ENCODE measurements at regions not wholly inside any gene's neighbourhood (a gene's known extent, or its start where the extent isn't known, plus 50 kb on each side); places are given as distances from the start of the nearest gene placed in this dataset.

DNA sequence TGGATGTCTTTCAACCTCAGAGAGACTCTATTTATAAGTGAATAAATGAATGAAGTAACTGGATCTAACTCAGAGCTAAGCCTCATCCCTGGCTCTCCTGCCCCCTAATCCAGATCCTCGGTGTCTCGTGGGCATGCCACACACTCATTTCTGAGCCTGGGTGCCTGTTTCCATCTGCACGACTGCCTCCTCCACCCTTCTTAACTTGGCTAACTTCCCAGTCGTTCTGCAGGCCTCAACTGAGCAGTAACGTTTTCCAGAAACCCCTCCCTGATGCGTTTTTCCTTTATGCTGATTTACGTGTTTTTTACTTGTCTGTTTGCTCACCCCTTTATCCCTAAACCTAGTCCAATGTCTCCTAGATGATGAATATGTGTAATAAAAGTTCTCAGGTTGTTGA, 186.9 kb upstream of the HS3ST1 start:
- no peak for DNase-seq

DNA sequence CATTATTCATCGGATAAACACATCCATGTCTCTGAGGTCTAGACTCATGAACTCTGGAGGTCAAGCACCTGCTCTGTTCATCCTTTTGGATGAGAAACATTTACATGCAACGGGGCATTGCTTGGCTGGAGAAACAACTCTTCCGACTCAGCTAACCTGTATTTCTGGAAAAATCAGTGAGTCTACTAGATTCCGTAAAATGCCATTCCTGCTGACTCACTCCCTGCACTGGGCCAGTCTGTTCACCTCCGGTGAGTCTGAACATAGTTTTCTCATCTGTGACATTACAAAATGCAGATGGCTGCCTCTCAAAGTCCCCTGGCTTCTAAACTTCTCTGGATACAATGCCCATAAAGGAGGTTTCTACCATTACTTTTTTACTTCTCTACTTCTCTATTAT, 185.7 kb upstream of the HS3ST1 start:
- no peak for DNase-seq

DNA sequence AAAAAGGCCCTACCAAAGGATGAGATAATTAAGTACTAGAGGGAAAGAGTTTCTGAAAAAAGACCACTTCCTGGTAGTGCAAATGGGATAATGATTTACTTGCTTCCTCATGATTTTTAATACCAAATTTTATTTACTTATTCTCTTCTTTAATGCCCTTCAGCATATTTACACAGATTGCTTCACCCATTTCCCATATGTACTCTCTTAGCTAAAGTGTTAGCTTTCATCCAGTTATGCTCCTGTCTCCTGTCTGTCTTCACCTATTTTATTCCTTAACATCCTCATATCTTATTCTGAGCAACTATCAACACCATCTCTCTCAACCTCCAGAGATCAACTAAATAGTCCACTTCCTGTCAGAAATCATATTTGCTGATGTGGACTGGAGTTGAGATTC, 183.2 kb upstream of the HS3ST1 start:
- DNase-seq: no peak

DNA sequence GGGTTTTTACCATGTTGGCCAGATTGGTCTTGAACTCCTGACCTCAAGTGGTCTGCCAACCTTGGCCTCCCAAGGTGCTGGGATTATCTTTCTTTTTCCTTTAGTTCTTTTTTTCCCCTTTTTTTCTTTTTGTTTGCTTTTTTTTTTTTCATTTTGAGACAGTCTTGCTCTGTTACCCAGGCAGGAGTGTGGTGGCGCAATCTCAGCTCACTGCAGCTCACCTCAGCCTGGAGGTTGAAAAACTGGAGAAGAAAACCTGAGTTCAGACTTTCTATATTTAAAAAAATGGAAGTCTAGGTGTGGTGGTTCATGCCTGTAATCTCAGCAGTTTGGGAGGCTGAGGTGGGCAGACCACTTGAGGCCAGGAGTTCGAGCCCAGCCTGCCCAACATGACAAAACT, 181.1 kb upstream of the HS3ST1 start:
- DNase-seq: no peak

DNA sequence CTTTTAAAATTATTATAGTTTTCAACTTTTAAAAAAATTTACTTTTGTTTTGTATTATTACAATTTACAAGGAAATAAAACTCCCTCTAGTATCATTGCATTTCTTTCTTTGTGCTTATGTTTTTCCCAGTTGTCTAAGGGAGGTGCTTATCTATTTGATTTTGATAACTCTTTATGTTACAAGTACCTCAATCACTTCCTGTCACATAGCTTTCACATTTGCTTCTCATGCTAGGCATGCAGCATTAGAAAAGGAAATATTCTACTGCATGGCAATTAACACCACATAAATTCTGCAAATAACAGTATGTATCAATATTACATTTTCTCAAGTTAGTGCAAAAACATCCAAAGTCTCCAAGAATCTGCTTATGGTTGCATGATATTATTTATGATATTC, 180.3 kb upstream of the HS3ST1 start:
- DNase-seq: no peak

- no peak for DNase-seq
Measured at GRCh38 chr4:11606078-11606477, 177.4 kb upstream of the HS3ST1 start.

- no peak for DNase-seq
Measured at GRCh38 chr4:11605597-11605996, 176.9 kb upstream of the HS3ST1 start.

- DNase-seq: no peak
Measured at GRCh38 chr4:11604821-11605220, 176.1 kb upstream of the HS3ST1 start.

- no peak for DNase-seq
Measured at GRCh38 chr4:11603591-11604194, 175.0 kb upstream of the HS3ST1 start.

DNA sequence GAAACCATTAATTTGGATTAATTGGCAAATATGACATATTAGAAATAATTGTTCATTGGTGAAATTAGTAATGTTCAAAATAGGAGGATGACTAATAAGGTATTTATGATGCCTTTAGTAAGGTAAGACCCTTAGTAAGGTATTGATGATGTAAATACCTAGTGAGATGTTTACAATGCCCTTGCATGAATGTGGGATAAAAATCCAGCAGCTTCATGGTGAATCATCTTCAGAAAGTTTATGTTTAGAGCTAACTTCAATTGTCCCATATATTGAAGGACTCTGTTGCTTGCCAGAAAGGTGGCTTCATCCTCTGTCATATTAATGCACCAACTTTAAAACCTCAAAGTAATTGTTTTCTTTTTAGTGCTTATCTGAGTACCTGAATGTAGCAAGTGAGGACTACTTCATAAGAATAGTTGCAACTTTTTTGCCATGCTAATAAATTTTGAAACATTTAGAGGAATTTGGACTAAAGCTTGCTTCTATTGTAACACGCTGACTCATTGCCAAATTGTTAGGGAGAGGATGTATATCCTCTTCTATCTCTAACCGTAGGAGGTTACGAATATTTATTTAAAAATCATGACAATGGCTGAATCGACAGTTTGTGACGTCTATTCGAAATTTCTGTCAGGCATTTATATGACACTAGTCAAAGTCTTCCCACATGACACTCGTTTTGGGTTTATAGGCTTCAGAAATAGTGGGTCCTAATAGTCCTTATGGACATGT, 174.1 kb upstream of the HS3ST1 start:
- no peak for DNase-seq

DNA sequence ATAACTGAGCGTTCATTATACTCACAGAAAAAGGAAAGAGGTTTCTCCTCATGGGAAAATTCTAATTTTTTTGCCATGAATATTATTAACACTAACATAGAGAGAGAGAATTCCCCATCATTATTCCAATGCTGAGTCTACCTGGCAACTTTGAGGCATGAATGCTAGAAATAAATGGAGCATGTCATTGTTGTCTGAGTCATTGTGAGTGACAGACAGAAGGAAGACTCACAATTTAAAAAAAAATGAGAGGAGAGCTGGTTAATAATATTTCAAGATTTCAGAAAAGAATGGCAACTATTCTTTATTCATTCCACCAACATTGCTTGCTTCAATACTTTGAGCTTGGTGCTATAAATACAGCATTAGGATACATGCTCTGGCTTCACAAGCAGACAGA, 170.4 kb upstream of the HS3ST1 start:
- no peak for DNase-seq

GRCh38 chr4:11598591-11598990, 169.9 kb upstream of the HS3ST1 start:
- no peak for DNase-seq

DNA sequence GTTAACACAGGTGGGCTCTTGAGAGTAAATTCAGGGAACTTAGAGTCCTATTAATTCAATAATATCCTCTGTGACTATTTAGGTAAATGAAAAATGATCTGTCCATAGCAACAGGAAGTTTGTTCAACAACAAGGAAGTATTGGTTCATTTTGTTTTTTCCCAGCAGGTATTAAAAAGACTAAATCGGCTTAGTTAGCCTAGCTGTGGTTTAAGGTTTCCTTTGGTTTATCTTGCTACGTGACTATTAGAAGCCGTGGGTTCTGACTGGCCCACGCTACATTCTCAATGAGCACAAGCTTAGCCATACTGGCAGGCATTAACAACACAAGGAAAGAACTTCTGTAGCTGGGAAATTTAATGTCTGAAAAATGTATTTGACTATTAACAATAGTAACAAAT, 168.8 kb upstream of the HS3ST1 start:
- no peak for DNase-seq

DNA sequence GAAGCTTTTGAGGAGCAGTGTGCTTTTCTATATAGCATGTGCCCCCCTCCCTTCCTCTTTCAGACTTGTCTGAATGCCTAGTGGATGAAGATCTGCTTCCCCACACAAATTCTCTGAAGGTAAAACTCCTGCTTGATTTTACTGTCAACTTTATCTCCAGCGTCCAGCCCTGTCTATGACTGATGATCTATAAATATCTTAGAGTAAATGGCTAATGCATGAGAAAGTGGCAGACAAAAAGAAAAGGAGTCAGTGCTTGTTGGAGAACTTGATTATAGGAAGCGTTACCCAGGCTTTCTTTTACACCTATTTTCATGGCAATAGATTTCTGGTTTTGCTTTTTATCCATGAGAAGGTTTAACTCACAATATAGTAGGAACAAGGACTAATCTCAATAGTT, 168.3 kb upstream of the HS3ST1 start:
- no peak for DNase-seq

DNA sequence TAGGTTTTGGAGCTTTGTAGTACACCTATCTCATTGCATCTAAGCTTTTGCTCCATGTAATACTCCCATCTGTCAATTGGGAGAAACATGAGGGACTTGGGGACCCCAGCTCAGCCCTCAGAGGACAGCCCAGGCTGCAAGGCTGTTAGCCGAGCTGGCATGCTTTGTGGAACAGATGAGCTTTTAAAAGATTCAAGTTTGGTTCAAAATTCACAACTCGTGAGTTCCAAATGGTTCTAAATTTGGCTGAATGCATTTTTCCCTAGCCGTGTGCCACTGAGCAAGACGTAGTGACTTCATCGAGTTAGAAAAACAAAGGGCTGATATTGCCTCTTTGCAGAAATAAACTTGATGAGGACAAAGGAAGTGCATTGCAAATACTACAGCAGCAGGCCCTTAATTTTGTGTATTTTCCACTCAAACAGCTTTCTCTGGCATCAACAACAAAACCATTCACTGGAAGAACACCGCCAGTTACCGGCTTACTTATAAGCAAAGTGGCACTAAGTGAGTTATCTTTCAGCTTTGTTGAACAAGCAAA, 165.0 kb upstream of the HS3ST1 start:
- no peak for DNase-seq

GRCh38 chr4:11592276-11592675, 163.6 kb upstream of the HS3ST1 start:
- DNase-seq: no peak

GRCh38 chr4:11590132-11590531, 161.4 kb upstream of the HS3ST1 start:
- DNase-seq: no peak

GRCh38 chr4:11589676-11590075, 161.0 kb upstream of the HS3ST1 start:
- DNase-seq: no peak

DNA sequence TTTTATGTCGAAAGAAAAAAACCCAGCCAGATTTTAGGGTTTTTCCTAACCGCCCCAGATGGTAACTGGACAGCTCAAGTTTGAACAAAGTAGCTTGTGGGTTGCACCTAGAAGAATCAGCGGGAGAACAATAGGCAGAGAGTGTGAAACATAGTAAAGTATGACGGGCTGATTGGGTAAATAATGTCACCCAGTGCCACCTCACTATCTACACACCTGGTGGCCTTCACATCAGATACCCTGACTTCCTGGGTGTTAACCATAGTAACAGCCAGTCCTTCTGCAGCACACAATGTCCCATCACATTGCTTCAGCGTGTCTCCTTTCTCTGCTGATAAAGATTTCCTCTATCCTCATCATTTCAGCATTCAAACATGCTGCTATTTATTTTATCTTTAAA, 159.1 kb upstream of the HS3ST1 start:
- no peak for DNase-seq

DNA sequence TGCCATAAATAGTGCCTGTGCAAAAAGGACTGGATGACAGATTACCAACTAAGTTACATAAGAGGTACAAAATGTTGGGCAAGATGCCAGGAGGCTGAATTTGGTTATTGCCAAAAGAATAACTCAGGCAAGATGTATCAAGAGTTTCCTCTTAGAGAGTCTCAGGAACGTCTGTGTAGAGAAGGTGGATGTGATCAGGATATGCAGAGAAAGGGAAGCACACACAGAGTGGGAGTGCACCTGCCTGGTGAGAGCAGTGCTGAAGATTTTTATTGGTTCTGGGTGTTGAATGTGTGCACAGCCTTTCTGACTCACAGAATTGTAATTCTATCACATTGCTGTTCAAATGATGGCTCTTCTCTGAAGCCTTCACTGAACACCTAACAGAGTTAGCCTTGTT, 156.8 kb upstream of the HS3ST1 start:
- no peak for DNase-seq

GRCh38 chr4:11568511-11568910, 139.8 kb upstream of the HS3ST1 start:
- no peak for DNase-seq

GRCh38 chr4:11566444-11567022, 137.8 kb upstream of the HS3ST1 start:
- no peak for DNase-seq

- no peak for DNase-seq
Measured at GRCh38 chr4:11565899-11566298, 137.2 kb upstream of the HS3ST1 start.

DNA sequence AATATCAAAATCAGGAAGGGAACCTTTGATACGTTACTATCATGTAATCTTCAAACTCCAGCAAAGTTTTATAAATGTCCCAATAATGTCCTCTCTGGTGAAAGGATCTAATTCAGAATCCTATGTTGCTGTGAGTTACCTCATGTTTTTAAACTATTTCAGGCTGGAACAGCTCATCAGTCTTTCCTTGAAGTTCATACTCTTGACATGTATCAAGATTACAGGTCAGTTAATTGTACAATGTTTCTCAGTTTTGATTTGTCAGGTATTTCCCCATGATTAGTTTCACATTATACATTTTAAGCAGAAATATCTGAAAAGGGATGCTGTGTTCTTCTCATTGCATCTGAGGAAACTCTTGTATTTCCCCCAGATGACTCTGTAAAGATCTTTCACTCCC, 136.5 kb upstream of the HS3ST1 start:
- DNase-seq: no peak
